ENCODE measurements at regions not wholly inside any gene's neighbourhood (a gene's known extent, or its start where the extent isn't known, plus 50 kb on each side); places are given as distances from the start of the nearest gene placed in this dataset.

GRCh38 chr2:64228918-64229317, 84.7 kb upstream of the PELI1 start:
- TF ChIP-seq, protein P1, sequence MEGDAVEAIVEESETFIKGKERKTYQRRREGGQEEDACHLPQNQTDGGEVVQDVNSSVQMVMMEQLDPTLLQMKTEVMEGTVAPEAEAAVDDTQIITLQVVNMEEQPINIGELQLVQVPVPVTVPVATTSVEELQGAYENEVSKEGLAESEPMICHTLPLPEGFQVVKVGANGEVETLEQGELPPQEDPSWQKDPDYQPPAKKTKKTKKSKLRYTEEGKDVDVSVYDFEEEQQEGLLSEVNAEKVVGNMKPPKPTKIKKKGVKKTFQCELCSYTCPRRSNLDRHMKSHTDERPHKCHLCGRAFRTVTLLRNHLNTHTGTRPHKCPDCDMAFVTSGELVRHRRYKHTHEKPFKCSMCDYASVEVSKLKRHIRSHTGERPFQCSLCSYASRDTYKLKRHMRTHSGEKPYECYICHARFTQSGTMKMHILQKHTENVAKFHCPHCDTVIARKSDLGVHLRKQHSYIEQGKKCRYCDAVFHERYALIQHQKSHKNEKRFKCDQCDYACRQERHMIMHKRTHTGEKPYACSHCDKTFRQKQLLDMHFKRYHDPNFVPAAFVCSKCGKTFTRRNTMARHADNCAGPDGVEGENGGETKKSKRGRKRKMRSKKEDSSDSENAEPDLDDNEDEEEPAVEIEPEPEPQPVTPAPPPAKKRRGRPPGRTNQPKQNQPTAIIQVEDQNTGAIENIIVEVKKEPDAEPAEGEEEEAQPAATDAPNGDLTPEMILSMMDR (IDR thresholded peaks at IDR 0.05): no peak
- no peak for TF ChIP-seq POLR2A (IDR thresholded peaks at IDR 0.05)
